T-helper 1 cell treated with Interleukin-12 subunit alpha and Interleukin-12 subunit beta and Interleukin-4 antibody, amounts not matched to agents 30 ng/mL and 1 ng/mL, for 36 hours (primary cell): ENCODE measurements at regions not wholly inside any gene's neighbourhood (a gene's known extent, or its start where the extent isn't known, plus 50 kb on each side); places are given as distances from the start of the nearest gene placed in this dataset.

Experiments used
- intact Hi-C: fragments of 100-400 bp; cut with micrococcal nuclease; formaldehyde crosslinking; loops from one replicate; pipeline ENCODE4 v1.15.1; 2024

GRCh38 chr13:50428183-50428877 is 413.1 kb downstream of the KCNRG start:
- intact Hi-C loops = no loop called here

- intact Hi-C loops = loop anchor here (5.0 kb wide), 1 partner anchor 52 kb away; no protein-coding TSS in a partner anchor
Measured at GRCh38 chr13:50435011-50435410, 408.5 kb downstream of the DLEU7 start.

- intact Hi-C loops = loop anchor here (5.0 kb wide), 1 partner anchor 50 kb away; no protein-coding TSS in a partner anchor
Measured at GRCh38 chr13:50437252-50437651, 406.2 kb downstream of the DLEU7 start.

- intact Hi-C loops = loop anchor here (5.0 kb wide), 1 partner anchor 49 kb away; no protein-coding TSS in a partner anchor
Measured at GRCh38 chr13:50438351-50438750, 405.1 kb downstream of the DLEU7 start.

- intact Hi-C loops = no loop called here
Measured at GRCh38 chr13:50441130-50441529, 402.4 kb downstream of the DLEU7 start.

- intact Hi-C loops = no loop called here
Measured at GRCh38 chr13:50444726-50445125, 398.8 kb downstream of the DLEU7 start.

- intact Hi-C loops = no loop called here
Measured at GRCh38 chr13:50446611-50447010, 396.9 kb downstream of the DLEU7 start.

- intact Hi-C loops = no loop called here
Measured at GRCh38 chr13:50448535-50448998, 394.9 kb downstream of the DLEU7 start.

GRCh38 chr13:50449465-50449864 is 394.0 kb downstream of the DLEU7 start:
- intact Hi-C loops = no loop called here

GRCh38 chr13:50450279-50450678 is 393.2 kb downstream of the DLEU7 start:
- intact Hi-C loops = no loop called here

- intact Hi-C loops = no loop called here
Measured at GRCh38 chr13:50451609-50452008, 391.9 kb downstream of the DLEU7 start.

GRCh38 chr13:50452028-50452427 is 391.5 kb downstream of the DLEU7 start:
- intact Hi-C loops = no loop called here

GRCh38 chr13:50452756-50453155 is 390.7 kb downstream of the DLEU7 start:
- intact Hi-C loops = no loop called here

- intact Hi-C loops = no loop called here
Measured at GRCh38 chr13:50453188-50453587, 390.3 kb downstream of the DLEU7 start.

GRCh38 chr13:50456111-50456510 is 387.4 kb downstream of the DLEU7 start:
- intact Hi-C loops = no loop called here

- intact Hi-C loops = no loop called here
Measured at GRCh38 chr13:50457415-50458393, 385.8 kb downstream of the DLEU7 start.

GRCh38 chr13:50459046-50459445 is 384.4 kb downstream of the DLEU7 start:
- intact Hi-C loops = no loop called here

- intact Hi-C loops = no loop called here
Measured at GRCh38 chr13:50459658-50460057, 383.8 kb downstream of the DLEU7 start.

GRCh38 chr13:50460358-50460757 is 383.1 kb downstream of the DLEU7 start:
- intact Hi-C loops = no loop called here

- intact Hi-C loops = no loop called here
Measured at GRCh38 chr13:50461189-50461588, 382.3 kb downstream of the DLEU7 start.

GRCh38 chr13:50463719-50464118 is 379.8 kb downstream of the DLEU7 start:
- intact Hi-C loops = no loop called here
